A673 (cell line): ENCODE measurements at regions not wholly inside any gene's neighbourhood (a gene's known extent, or its start where the extent isn't known, plus 50 kb on each side); places are given as distances from the start of the nearest gene placed in this dataset.

Experiments used
- EZH2 ChIP-seq: fragments of 200-600 bp; sonication (generic); IDR thresholded peaks from 2 replicates; pipeline ENCODE4 v1.6.1; 2017; ENCODE audit warnings: borderline replicate concordance, low read depth, mild to moderate bottlenecking, mixed read lengths, antibody characterized with exemption, low read length; ENCODE audit not compliant: poor library complexity, severe bottlenecking
- TF ChIP-seq, protein P1 (sequence below): fragments of 300-800, 200-600 bp; sonication (generic); conservative IDR thresholded peaks from 2 replicates; pipeline ENCODE4 v1.5.1; 2017; ENCODE audit warnings: low read depth, mild to moderate bottlenecking, antibody characterized with exemption, low read length, moderate library complexity, mixed read lengths

DNA sequence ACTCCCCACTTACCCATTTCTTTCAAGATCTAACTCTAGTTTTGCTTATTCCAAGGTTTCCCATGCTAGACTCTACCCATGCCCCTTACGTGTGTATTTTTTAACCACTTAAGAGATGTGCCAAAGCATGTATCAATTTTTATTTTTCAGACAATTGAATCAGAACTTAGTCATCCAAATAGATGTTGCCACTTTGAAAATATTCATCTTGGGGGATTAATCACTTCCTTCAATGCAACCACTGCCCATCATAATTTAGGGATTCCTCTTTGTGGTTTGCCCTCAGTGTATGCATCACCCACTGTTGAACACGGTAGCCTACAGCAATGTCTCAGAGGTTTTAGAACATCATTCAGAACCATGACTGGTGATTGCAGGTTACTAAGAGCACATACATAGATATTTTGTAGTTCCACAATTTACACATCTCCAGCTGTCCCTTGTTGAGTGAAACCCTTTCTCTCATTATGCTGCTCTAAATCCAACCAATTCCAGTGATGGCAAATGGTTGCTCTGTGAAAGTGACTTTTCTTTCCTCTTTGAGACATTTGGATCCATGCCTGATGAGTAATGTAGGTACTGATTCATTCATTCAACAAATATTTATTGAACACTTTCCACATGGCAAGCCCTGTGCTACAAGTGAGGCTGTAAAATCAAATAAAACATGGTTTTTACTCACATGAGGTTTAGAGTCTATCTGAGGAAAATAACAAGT is 60.6 kb upstream of the SERP2 start:
- TF ChIP-seq, protein P1, sequence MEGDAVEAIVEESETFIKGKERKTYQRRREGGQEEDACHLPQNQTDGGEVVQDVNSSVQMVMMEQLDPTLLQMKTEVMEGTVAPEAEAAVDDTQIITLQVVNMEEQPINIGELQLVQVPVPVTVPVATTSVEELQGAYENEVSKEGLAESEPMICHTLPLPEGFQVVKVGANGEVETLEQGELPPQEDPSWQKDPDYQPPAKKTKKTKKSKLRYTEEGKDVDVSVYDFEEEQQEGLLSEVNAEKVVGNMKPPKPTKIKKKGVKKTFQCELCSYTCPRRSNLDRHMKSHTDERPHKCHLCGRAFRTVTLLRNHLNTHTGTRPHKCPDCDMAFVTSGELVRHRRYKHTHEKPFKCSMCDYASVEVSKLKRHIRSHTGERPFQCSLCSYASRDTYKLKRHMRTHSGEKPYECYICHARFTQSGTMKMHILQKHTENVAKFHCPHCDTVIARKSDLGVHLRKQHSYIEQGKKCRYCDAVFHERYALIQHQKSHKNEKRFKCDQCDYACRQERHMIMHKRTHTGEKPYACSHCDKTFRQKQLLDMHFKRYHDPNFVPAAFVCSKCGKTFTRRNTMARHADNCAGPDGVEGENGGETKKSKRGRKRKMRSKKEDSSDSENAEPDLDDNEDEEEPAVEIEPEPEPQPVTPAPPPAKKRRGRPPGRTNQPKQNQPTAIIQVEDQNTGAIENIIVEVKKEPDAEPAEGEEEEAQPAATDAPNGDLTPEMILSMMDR: no peak
- no peak for TF ChIP-seq EZH2
